Brain microvascular endothelial cell (primary cell): ENCODE measurements at regions not wholly inside any gene's neighbourhood (a gene's known extent, or its start where the extent isn't known, plus 50 kb on each side); places are given as distances from the start of the nearest gene placed in this dataset.

ENCODE experiments used
- DNase-seq: peaks from one replicate; pipeline ENCODE4 v3.0.0-alpha.2; 2020
- H3K27ac ChIP-seq: fragments of 250-450 bp; sonication (Bioruptor Pico); 2 replicates; pipeline ENCODE4 v1.5.1; 2020; ENCODE audit warnings: mild to moderate bottlenecking, moderate library complexity
- H3K27me3 ChIP-seq: fragments of 250-450 bp; sonication (Bioruptor Pico); replicated peaks from 2 replicates; pipeline ENCODE4 v1.5.1; 2020; ENCODE audit warnings: mild to moderate bottlenecking
- H3K36me3 ChIP-seq: fragments of 250-450 bp; sonication (Bioruptor Pico); replicated peaks from 2 replicates; pipeline ENCODE4 v1.5.1; 2020; ENCODE audit warnings: mild to moderate bottlenecking
- H3K4me3 ChIP-seq: 2 replicates; pipeline ENCODE4 v1.5.1; 2011; ENCODE audit warnings: low read depth, mild to moderate bottlenecking, control low read depth, low read length, moderate library complexity
- in situ Hi-C: cut with HindIII; loops from 2 replicates; pipeline ENCODE4 v1.10.0; 2017; ENCODE audit warnings: low sequenced_read_pairs, low pct_ligation_motif_present
- TF ChIP-seq, protein P1 (sequence below): IDR thresholded peaks from 2 replicates; pipeline ENCODE4 v1.5.1; 2011; ENCODE audit warnings: low read depth, mild to moderate bottlenecking, moderate library complexity, low read length, control low read depth, inconsistent platforms; ENCODE audit errors: missing control alignments

DNA sequence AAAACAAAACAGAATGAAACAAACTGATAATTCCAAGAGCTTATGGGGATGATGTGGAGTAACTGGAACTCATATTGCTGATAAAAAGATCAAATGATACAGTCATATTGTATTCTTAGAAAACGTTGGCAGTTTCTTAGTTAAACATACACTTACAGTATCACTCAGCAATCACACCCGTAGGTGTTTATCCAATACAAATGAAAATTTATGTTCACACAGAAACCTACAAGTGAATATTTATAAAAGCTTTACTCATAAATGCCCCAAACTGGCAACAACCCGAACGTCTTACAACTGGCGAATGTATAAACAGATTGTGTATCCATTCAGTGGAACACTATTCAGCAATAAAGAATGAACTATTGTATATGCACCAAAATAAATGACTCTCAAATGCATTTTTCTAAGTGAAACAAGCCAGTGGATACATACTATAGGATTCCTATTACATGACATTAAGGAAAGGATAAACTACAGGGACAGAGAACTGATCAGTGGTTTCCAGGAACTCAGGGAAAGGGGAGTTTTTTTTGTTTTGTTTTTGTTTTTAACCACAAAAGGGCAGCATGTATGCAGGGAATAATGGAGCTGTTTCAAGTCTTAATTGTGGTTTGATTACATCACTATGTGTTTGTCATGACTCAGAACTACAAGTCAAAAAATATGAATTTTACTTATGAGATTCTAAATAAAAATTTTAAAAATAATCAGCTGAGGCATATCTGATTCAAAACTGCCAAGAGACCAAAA lies 71.8 kb upstream of the NDUFB4 start:
- Histone ChIP-seq H3K27me3 (no peaks in the 10 kb centered on the region), H3K27ac (no peak overlapping the region), H3K4me3 (no peak overlapping the region), H3K36me3 (no peaks in the 10 kb centered on the region)
- TF ChIP-seq, protein P1, sequence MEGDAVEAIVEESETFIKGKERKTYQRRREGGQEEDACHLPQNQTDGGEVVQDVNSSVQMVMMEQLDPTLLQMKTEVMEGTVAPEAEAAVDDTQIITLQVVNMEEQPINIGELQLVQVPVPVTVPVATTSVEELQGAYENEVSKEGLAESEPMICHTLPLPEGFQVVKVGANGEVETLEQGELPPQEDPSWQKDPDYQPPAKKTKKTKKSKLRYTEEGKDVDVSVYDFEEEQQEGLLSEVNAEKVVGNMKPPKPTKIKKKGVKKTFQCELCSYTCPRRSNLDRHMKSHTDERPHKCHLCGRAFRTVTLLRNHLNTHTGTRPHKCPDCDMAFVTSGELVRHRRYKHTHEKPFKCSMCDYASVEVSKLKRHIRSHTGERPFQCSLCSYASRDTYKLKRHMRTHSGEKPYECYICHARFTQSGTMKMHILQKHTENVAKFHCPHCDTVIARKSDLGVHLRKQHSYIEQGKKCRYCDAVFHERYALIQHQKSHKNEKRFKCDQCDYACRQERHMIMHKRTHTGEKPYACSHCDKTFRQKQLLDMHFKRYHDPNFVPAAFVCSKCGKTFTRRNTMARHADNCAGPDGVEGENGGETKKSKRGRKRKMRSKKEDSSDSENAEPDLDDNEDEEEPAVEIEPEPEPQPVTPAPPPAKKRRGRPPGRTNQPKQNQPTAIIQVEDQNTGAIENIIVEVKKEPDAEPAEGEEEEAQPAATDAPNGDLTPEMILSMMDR: no peak
- in situ Hi-C loops: no loop called here
- DNase-seq: peak; percentile 14

DNA sequence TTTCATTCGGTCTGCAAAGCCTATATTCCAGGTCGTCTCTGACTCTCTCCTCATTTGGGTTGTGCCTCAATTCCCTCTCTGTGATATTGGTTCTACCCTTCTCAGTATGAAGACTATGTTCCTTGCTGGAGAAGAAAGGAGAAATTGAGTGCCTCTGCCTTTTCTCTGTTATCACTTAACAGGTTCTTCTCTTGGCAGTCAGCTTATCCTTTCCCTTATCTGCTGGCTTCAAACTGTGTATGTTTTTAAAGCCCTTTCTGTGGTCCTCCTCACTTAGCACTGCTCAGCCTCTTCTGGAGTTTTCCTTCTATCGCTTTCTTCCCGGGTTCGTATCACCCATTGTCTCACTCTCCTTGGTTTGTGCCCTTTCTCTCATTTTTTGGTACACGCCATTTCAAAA lies 65.3 kb upstream of the FSTL1 start:
- Histone ChIP-seq H3K27me3 (no peaks in the 10 kb centered on the region), H3K27ac (no peak overlapping the region), H3K36me3 (no peaks in the 10 kb centered on the region), H3K4me3 (no peak overlapping the region)
- no peak for DNase-seq
- in situ Hi-C loops: no loop called here
- TF ChIP-seq, protein P1: no peak

DNA sequence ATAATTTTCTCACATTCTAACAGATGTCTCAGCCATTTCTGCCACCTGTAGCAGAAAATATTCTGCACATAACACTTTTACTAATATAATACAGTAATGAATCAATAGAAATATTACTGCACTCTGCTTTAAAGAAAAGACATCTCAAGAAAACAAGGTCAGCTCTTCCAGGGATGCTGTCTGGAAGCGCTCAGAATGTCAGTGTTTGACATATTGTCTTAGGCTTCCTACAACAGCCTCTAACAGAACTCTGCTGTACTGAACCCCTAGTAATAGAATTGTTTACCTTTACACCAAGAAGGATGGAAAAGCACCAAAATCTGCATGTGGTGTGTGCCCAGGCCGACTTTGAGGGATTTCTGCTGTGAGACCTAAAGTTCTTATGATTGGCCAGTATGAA lies 61.9 kb upstream of the FSTL1 start:
- in situ Hi-C loops: no loop called here
- no peak for DNase-seq
- no peaks in the 10 kb centered on the region for H3K27me3 ChIP-seq
- H3K27ac ChIP-seq: no peak overlapping the region
- no peaks in the 10 kb centered on the region for H3K36me3 ChIP-seq
- TF ChIP-seq, protein P1: no peak
- no peak overlapping the region for H3K4me3 ChIP-seq

DNA sequence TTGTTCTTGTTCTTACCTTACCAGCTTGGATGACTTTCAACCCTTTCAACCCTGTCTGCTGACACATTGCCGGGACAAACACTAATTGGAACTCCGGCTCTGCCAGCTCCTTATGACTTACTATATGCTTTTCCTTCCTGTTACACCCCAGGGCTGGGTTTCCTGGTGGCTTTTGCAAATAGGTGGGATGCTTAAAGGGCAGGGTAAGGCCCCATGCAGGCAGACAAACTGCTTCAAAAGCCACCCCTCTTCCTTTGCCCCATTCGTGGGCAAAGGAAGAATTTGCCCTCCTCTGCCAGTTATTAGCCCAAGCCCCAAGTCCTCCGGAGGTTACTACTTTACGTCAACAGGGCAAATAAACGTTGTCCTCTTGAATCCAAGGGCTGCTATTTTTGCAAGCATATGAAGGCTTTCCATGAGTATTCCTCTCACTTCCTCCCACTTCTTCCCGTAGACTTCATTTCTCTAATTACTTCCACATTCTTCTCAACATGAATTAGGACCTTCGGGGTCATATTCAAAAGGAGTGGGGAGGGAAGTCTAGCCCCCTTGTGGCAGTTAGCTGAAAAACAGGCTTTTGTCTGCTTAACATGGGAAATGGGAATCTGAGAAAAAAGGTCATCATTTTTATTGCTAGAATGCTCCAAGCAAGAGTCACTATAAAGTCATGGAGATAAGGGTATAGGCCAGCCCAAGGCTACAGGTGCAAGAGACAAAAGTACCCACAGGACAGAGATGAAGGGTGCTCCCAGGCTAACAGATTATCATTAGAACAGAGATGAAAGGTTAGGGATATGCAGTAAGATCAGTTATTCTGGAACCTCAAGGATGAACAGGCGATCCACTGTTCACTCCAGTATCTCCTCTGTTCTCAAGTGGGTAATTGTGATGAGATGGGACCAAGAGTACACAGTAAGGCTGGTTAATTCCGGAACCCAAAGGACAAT lies 56.3 kb upstream of the FSTL1 start:
- TF ChIP-seq, protein P1: peak; percentile 81
- Histone ChIP-seq H3K4me3 (no peak overlapping the region), H3K36me3 (no peaks in the 10 kb centered on the region), H3K27ac (no peak overlapping the region), H3K27me3 (no peaks in the 10 kb centered on the region)
- DNase-seq: peak; percentile 53
- in situ Hi-C loops: no loop called here

DNA sequence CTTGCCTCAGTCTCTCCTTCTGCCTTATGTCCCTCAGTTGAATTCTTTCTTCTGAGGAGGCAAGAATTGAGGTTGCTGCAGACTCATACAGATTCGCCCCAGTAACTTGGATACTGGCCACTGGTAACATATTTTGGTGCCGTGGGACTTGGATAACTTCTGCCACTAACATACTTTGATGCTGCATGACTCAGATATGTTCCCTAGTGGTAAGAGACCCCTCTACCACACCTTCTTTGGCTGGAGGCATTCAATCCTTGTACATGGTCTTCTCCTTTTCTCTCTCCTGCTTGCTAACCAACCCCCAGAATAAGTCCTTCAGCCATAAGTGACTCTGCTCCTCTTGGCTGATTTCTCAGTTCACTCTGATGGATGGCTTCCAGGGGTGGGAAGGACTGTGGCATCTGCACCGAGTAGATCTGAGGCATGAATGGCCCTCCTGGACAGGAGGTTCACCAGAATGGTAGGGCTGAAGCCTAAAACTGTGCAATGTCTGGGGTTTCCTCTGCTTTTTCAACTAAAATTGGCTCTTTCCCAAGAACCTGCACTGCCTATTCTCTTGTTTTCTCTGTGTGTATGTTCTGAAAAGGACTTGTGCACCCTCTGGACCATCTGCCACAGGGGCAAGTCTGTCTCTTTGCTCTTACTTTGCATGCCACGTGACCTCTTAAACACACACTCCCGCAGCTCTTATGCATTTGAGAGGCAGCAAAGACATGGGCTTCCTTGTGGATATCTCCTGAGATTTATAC lies 55.5 kb upstream of the FSTL1 start:
- in situ Hi-C loops: no loop called here
- Histone ChIP-seq H3K36me3 (no peaks in the 10 kb centered on the region), H3K27ac (no peak overlapping the region), H3K27me3 (no peaks in the 10 kb centered on the region), H3K4me3 (no peak overlapping the region)
- TF ChIP-seq, protein P1: no peak
- DNase-seq: no peak
